Liver (tissue), 7 donors: ENCODE measurements at regions not wholly inside any gene's neighbourhood (a gene's known extent, or its start where the extent isn't known, plus 50 kb on each side); places are given as distances from the start of the nearest gene placed in this dataset.

Experiments
- DNase-seq: peaks from one replicate; pipeline ENCODE4 v3.0.0-alpha.2; 2017; ENCODE audit warnings: low spot score
- H3K27ac ChIP-seq, 2 donors: one replicate each; pipeline ENCODE4 v1.7.0; 2013; ENCODE audit warnings: inconsistent platforms in 2 of 2, low read length in 2 of 2, control low read depth in 1 of 2, low read depth in 1 of 2, mild to moderate bottlenecking in 1 of 2
- H3K27me3 ChIP-seq, 4 donors: one replicate each; pipeline versions ENCODE4 v1.6.1 to v1.7.0; 2013; ENCODE audit warnings: low read length in 3 of 4, inconsistent platforms in 1 of 4, mild to moderate bottlenecking in 1 of 4, moderate library complexity in 1 of 4; ENCODE audit not compliant: control insufficient read depth in 4 of 4, insufficient read depth in 4 of 4
- H3K36me3 ChIP-seq, 4 donors: one replicate each; pipeline versions ENCODE4 v1.6.1 to v1.7.0; 2013; ENCODE audit warnings: low read length in 3 of 4, mild to moderate bottlenecking in 3 of 4, low read depth in 1 of 4, moderate library complexity in 1 of 4; ENCODE audit not compliant: control insufficient read depth in 4 of 4, insufficient read depth in 3 of 4
- H3K4me1 ChIP-seq, 4 donors: one replicate each; pipeline versions ENCODE4 v1.6.1 to v1.7.0; 2013; ENCODE audit warnings: low read length in 3 of 4, mild to moderate bottlenecking in 3 of 4, moderate library complexity in 1 of 4; ENCODE audit not compliant: control insufficient read depth in 4 of 4, insufficient read depth in 4 of 4
- H3K4me3 ChIP-seq, 3 donors: one replicate each; pipeline versions ENCODE4 v1.6.1 to v1.7.0; 2013; ENCODE audit warnings: low read length in 3 of 3, control low read depth in 1 of 3, low read depth in 1 of 3, mild to moderate bottlenecking in 1 of 3
- H3K9ac ChIP-seq, 2 donors: one replicate each; pipeline ENCODE4 v1.7.0; 2013; ENCODE audit warnings: low read length in 2 of 2, mild to moderate bottlenecking in 2 of 2, moderate library complexity in 2 of 2, control low read depth in 1 of 2, low read depth in 1 of 2
- H3K9me3 ChIP-seq, 4 donors: one replicate each; pipeline versions ENCODE4 v1.6.1 to v1.7.0; 2013; ENCODE audit warnings: low read length in 3 of 4; ENCODE audit not compliant: control insufficient read depth in 4 of 4
- ATF3 ChIP-seq: IDR thresholded peaks from 2 replicates; pipeline ENCODE4 v1.6.1; 2016; ENCODE audit warnings: antibody characterized with exemption
- CTCF ChIP-seq: fragments of 150-350 bp; IDR thresholded peaks from 2 replicates; pipeline ENCODE4 v1.5.1; 2017; ENCODE audit warnings: improper control_type of control experiment, low read depth, low read length; ENCODE audit not compliant: missing input control
- EGR1 ChIP-seq, 2 donors: IDR thresholded peaks; 2 replicates each; pipeline ENCODE4 v1.6.1; 2016 to 2018; ENCODE audit warnings: antibody characterized with exemption in 2 of 2, low read depth in 2 of 2
- FOXA1 ChIP-seq: IDR thresholded peaks from 2 replicates; pipeline ENCODE4 v1.6.1; 2016; ENCODE audit warnings: antibody characterized with exemption
- FOXA2 ChIP-seq: IDR thresholded peaks from 2 replicates; pipeline ENCODE4 v1.6.1; 2016; ENCODE audit warnings: antibody characterized with exemption
- GABPA ChIP-seq, 2 donors: IDR thresholded peaks in 1 of 2; conservative IDR thresholded peaks in 1 of 2; 2 replicates each; pipeline ENCODE4 v1.6.1; 2016; ENCODE audit warnings: antibody characterized with exemption in 2 of 2, mild to moderate bottlenecking in 1 of 2, moderate library complexity in 1 of 2
- HNF4A ChIP-seq, 2 donors: conservative IDR thresholded peaks; 2 replicates each; pipeline ENCODE4 v1.6.1; 2016; ENCODE audit warnings: antibody characterized with exemption in 2 of 2, mild to moderate bottlenecking in 2 of 2
- HNF4G ChIP-seq: IDR thresholded peaks from 2 replicates; pipeline ENCODE4 v1.6.1; 2016; ENCODE audit warnings: antibody characterized with exemption
- JUND ChIP-seq, 2 donors: IDR thresholded peaks; 2 replicates each; pipeline ENCODE4 v1.6.1; 2016; ENCODE audit warnings: antibody characterized with exemption in 2 of 2
- MAX ChIP-seq: IDR thresholded peaks from 2 replicates; pipeline ENCODE4 v1.6.1; 2016; ENCODE audit warnings: antibody characterized with exemption
- NR2F2 ChIP-seq: IDR thresholded peaks from 2 replicates; pipeline ENCODE4 v1.6.1; 2016; ENCODE audit warnings: antibody characterized with exemption
- RAD21 ChIP-seq, 2 donors: IDR thresholded peaks; 2 replicates each; pipeline ENCODE4 v1.6.1; 2016; ENCODE audit warnings: antibody characterized with exemption in 2 of 2, mild to moderate bottlenecking in 2 of 2
- REST ChIP-seq: IDR thresholded peaks from 2 replicates; pipeline ENCODE4 v1.6.1; 2016; ENCODE audit warnings: antibody characterized with exemption, mild to moderate bottlenecking
- RXRA ChIP-seq, 2 donors: IDR thresholded peaks; 2 replicates each; pipeline ENCODE4 v1.6.1; 2017 to 2018; ENCODE audit warnings: antibody characterized with exemption in 2 of 2, mild to moderate bottlenecking in 1 of 2
- SP1 ChIP-seq: IDR thresholded peaks from 2 replicates; pipeline ENCODE4 v1.6.1; 2018; ENCODE audit warnings: antibody characterized with exemption, mild to moderate bottlenecking
- TAF1 ChIP-seq: conservative IDR thresholded peaks from 2 replicates; pipeline ENCODE4 v1.6.1; 2016; ENCODE audit warnings: antibody characterized with exemption, mild to moderate bottlenecking
- YY1 ChIP-seq: IDR thresholded peaks from 2 replicates; pipeline ENCODE4 v1.6.1; 2016; ENCODE audit warnings: antibody characterized with exemption, mild to moderate bottlenecking
- TF ChIP-seq, protein P1 (sequence below): IDR thresholded peaks from 2 replicates; pipeline ENCODE4 v1.6.1; 2016; ENCODE audit warnings: antibody characterized with exemption
- donor health status: healthy.
- donor health status: healthy.
- donor health status: healthy.
- donor health status: healthy.

- no peaks in the 10 kb centered on the region for H3K27me3 ChIP-seq
Observed at GRCh38 chr18:35827275-35827902, 145.1 kb upstream of the RMP24 start.

More at GRCh38 chr18:35827275-35827902, 145.1 kb upstream of the RMP24 start:
- no peaks in the 10 kb centered on the region for H3K4me1 ChIP-seq
- peaks cover 1 to 8% (median 5%) of the 10 kb centered on the region in 4 donors for H3K9me3 ChIP-seq
- H3K4me3 ChIP-seq: no peak overlapping the region
- no peaks in the 10 kb centered on the region for H3K36me3 ChIP-seq
- H3K27ac ChIP-seq: no peak overlapping the region
- H3K9ac ChIP-seq: no peak overlapping the region
- no peak for DNase-seq
- TF ChIP-seq FOXA2: no peak
- no peak for TF ChIP-seq FOXA1
- no peak for TF ChIP-seq SP1
- no peak for TF ChIP-seq GABPA (IDR thresholded peaks at IDR 0.05 in 1 of 2, conservative IDR thresholded peaks at IDR 0.05 in 1 of 2)
- TF ChIP-seq, protein P1, sequence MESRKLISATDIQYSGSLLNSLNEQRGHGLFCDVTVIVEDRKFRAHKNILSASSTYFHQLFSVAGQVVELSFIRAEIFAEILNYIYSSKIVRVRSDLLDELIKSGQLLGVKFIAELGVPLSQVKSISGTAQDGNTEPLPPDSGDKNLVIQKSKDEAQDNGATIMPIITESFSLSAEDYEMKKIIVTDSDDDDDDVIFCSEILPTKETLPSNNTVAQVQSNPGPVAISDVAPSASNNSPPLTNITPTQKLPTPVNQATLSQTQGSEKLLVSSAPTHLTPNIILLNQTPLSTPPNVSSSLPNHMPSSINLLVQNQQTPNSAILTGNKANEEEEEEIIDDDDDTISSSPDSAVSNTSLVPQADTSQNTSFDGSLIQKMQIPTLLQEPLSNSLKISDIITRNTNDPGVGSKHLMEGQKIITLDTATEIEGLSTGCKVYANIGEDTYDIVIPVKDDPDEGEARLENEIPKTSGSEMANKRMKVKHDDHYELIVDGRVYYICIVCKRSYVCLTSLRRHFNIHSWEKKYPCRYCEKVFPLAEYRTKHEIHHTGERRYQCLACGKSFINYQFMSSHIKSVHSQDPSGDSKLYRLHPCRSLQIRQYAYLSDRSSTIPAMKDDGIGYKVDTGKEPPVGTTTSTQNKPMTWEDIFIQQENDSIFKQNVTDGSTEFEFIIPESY: no peak
- no peak for TF ChIP-seq CTCF
- no peak for TF ChIP-seq MAX
- TF ChIP-seq ATF3: no peak
- TF ChIP-seq RAD21 (IDR thresholded peaks at IDR 0.05): no peak
- no peak for TF ChIP-seq RXRA (IDR thresholded peaks at IDR 0.05)
- TF ChIP-seq HNF4G: no peak
- TF ChIP-seq YY1: no peak
- TF ChIP-seq TAF1: no peak
- no peak for TF ChIP-seq HNF4A (conservative IDR thresholded peaks at IDR 0.05)
- TF ChIP-seq JUND (IDR thresholded peaks at IDR 0.05): no peak
- no peak for TF ChIP-seq EGR1 (IDR thresholded peaks at IDR 0.05; ENCODE audit: low read depth in 2 of 2)
- TF ChIP-seq NR2F2: no peak
- no peak for TF ChIP-seq REST
